SW480 (cell line): ENCODE measurements at regions not wholly inside any gene's neighbourhood (a gene's known extent, or its start where the extent isn't known, plus 50 kb on each side); places are given as distances from the start of the nearest gene placed in this dataset.

Source experiments
- DNase-seq: peaks from one replicate; pipeline ENCODE4 v3.0.0-alpha.2; 2016; ENCODE audit warnings: low spot score

GRCh38 chr14:35456261-35456660, 51.7 kb upstream of the NFKBIA start:
- DNase-seq = no peak

GRCh38 chr14:35458442-35458841, 53.9 kb upstream of the NFKBIA start:
- no peak for DNase-seq

- DNase-seq = no peak
Observed at GRCh38 chr14:35459776-35460175, 55.2 kb upstream of the NFKBIA start.

- peak; percentile 4 for DNase-seq
Observed at GRCh38 chr14:35470755-35471154, 63.2 kb upstream of the INSM2 start.

DNA sequence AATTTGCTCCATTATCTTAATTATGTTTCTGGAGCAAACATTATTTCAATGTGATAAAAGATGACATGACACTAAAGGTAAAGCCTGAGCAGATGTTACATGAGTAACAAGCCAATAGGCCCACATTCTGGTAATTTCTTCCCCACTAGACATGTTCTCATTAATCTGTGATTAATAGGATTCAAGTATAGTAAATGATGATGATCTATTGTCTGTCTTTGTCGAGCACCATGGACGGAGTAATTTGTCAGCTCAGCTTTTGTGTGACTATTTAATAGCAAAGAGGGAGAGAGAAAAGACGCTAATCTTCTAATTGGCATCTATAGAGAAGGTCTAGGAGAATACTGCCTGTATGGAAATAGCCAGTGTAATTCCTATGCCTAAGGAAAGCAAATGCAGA, 62.2 kb upstream of the INSM2 start:
- DNase-seq = no peak

DNA sequence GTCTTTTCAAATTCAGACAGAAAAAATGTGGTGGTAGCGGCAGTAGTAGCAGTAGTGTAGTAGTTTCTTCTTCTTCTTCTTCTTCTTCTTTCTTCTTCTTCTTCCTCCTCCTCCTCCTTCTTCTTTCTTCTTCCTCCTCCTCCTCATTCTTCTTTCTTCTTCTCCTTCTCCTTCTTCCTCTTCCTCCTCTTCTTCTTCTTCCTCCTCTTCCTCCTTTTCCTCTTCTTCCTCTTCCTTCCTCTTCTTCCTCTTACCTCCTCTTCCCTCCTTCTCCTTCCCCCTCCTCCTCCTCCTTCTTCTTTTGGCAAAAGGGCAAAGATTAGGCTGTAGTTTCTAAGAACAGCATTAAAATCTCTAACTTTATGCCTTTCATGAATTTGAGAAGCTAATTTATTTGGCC, 59.6 kb upstream of the INSM2 start:
- no peak for DNase-seq

DNA sequence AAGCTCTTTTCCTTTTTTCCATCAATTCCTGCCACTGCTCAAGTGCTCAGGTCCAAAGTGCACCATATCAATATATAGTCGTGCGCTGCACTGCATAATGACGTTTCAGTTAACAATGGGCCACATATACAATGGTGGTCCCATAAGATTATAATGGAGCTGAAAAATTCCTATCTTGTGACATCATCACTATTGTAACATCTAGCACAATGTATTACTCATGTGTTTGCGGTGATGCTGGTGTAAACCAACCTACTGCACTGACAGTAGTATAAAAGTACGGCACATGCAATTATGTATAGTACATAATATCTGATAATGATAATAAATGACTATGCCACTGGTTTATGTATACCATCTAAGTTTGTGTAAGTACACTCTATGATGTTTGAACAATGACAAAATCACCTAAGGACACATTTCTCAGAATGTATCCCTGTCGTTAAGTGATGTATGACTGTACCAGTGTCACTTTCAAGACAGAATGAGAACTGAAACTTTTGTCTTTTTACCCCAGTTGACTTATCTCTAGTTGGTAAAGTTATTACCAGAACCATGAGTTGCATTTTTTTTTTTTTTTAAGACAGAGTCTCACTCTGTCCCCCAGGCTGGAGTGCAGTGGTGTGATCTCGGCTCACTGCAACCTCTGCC, 53.7 kb upstream of the INSM2 start:
- peak; percentile 13 for DNase-seq

DNA sequence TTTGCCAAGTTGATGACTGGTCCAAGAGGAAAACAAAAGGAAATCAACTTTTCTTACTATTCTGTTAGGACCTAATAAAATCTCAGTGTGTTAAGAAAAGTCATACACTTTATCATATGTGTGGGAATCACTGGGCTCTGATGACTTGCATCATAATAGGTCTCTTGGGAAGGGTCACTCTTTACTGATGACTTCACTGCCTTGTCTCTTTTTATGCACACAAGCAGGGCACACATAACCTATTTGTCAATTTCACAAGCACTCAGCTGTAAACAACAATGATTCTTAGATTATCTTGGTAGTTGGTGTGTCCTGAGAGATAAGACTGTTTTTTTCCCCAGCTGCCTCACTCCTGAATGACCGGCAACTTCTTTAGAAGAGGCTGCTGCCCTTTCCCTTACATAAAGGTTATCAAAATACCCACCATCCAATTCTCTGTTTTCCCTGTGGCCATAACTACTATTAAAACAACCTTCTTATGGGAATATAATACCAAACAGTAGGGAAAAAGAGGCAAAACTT, 50.9 kb upstream of the INSM2 start:
- no peak for DNase-seq
